Neuronal stem cell (in vitro differentiated cells): ENCODE measurements at regions not wholly inside any gene's neighbourhood (a gene's known extent, or its start where the extent isn't known, plus 50 kb on each side); places are given as distances from the start of the nearest gene placed in this dataset.

Experiments
- DNase-seq: peaks from one replicate; pipeline ENCODE4 v3.0.0-alpha.2; 2013; ENCODE audit warnings: low spot score
- H2AFZ ChIP-seq: one replicate; pipeline ENCODE4 v1.6.1; 2013; ENCODE audit warnings: mild to moderate bottlenecking, low read length, inconsistent platforms
- H2AK5ac ChIP-seq: 2 replicates; pipeline ENCODE4 v1.6.1; 2013; ENCODE audit warnings: low read depth, mild to moderate bottlenecking, inconsistent platforms, low read length, moderate library complexity, mixed read lengths
- H2BK120ac ChIP-seq: 2 replicates; pipeline ENCODE4 v1.6.1; 2013; ENCODE audit warnings: low read depth, mild to moderate bottlenecking, inconsistent platforms, low read length, moderate library complexity, mixed read lengths
- H2BK12ac ChIP-seq: one replicate; pipeline ENCODE4 v1.6.1; 2013; ENCODE audit warnings: low read length, inconsistent platforms
- H2BK15ac ChIP-seq: 2 replicates; pipeline ENCODE4 v1.6.1; 2013; ENCODE audit warnings: mild to moderate bottlenecking, low read length, inconsistent platforms, mixed read lengths
- H2BK5ac ChIP-seq: one replicate; pipeline ENCODE4 v1.6.1; 2013; ENCODE audit warnings: inconsistent platforms, mild to moderate bottlenecking, low read length, moderate library complexity
- H3K14ac ChIP-seq: one replicate; pipeline ENCODE4 v1.6.1; 2013; ENCODE audit warnings: low read length, inconsistent platforms
- H3K18ac ChIP-seq: 2 replicates; pipeline ENCODE4 v1.6.1; 2013; ENCODE audit warnings: low read length, inconsistent platforms
- H3K23ac ChIP-seq: 2 replicates; pipeline ENCODE4 v1.6.1; 2013; ENCODE audit warnings: low read depth, mild to moderate bottlenecking, mixed read lengths, low read length, inconsistent platforms; ENCODE audit not compliant: poor library complexity
- H3K27ac ChIP-seq: replicated peaks from 3 replicates; pipeline ENCODE4 v1.5.1; 2013; ENCODE audit warnings: low read length, inconsistent platforms
- H3K27me3 ChIP-seq, 3 experiments: 2 replicates each; pipeline ENCODE4 v1.6.1; 2013; ENCODE audit warnings: low read length in 3 of 3, mild to moderate bottlenecking in 2 of 3, inconsistent platforms in 1 of 3, low read depth in 1 of 3, mixed read lengths in 1 of 3, moderate library complexity in 1 of 3; ENCODE audit not compliant: control insufficient read depth in 3 of 3, insufficient read depth in 3 of 3
- H3K36me3 ChIP-seq, 2 donors: replicated peaks in 1 of 2; 2 replicates each; pipeline ENCODE4 v1.6.1; 2013; ENCODE audit warnings: low read length in 2 of 2; ENCODE audit not compliant: control insufficient read depth in 2 of 2, insufficient read depth in 2 of 2
- H3K4ac ChIP-seq: 2 replicates; pipeline ENCODE4 v1.6.1; 2013; ENCODE audit warnings: inconsistent platforms, mild to moderate bottlenecking, low read length, moderate library complexity
- H3K4me1 ChIP-seq, 2 donors: 1 replicate in 1 of 2; 2 replicates in 1 of 2; pipeline ENCODE4 v1.6.1; 2013; ENCODE audit warnings: low read length in 2 of 2, low read depth in 1 of 2; ENCODE audit not compliant: control insufficient read depth in 2 of 2, insufficient read depth in 1 of 2
- H3K4me2 ChIP-seq: one replicate; pipeline ENCODE4 v1.6.1; 2013; ENCODE audit warnings: mild to moderate bottlenecking, low read length, inconsistent platforms; ENCODE audit not compliant: insufficient read depth, poor library complexity, severe bottlenecking
- H3K4me3 ChIP-seq, 2 donors: 2 replicates each; pipeline ENCODE4 v1.5.1; 2013; ENCODE audit warnings: low read length in 2 of 2, mild to moderate bottlenecking in 2 of 2, inconsistent platforms in 1 of 2, moderate library complexity in 1 of 2
- H3K79me1 ChIP-seq: one replicate; pipeline ENCODE4 v1.6.1; 2013; ENCODE audit warnings: low read depth, mild to moderate bottlenecking, inconsistent platforms, low read length, moderate library complexity
- H3K9ac ChIP-seq: one replicate; pipeline ENCODE4 v1.6.1; 2013; ENCODE audit warnings: mild to moderate bottlenecking, low read depth, low read length, inconsistent platforms; ENCODE audit not compliant: poor library complexity
- H3K9me3 ChIP-seq, 2 donors: replicated peaks in 1 of 2; 2 replicates each; pipeline versions ENCODE3 to v1.6.1; 2013; ENCODE audit warnings: low read length in 2 of 2, mild to moderate bottlenecking in 2 of 2, inconsistent platforms in 1 of 2, low read depth in 1 of 2, mixed read lengths in 1 of 2, moderate library complexity in 1 of 2; ENCODE audit not compliant: control insufficient read depth in 2 of 2, insufficient read depth in 1 of 2
- H4K8ac ChIP-seq: one replicate; pipeline ENCODE4 v1.6.1; 2013; ENCODE audit warnings: low read depth, mild to moderate bottlenecking, inconsistent platforms, low read length, moderate library complexity
- H4K91ac ChIP-seq: one replicate; pipeline ENCODE4 v1.6.1; 2013; ENCODE audit warnings: low read length, low read depth, mild to moderate bottlenecking, inconsistent platforms; ENCODE audit not compliant: poor library complexity
- WGBS, 2 donors: extraction: QIAGEN DNeasy Blood & Tissue Kit; methylation state at CpG; one replicate each; pipeline ENCODE4 v1.1.7; 2013; ENCODE audit warnings: missing lambda C conversion rate in 2 of 2, mixed read lengths in 1 of 2; ENCODE audit not compliant: insufficient read length in 2 of 2, insufficient replicate concordance in 1 of 2; ENCODE audit errors: extremely low coverage in 2 of 2; 5-methylcytosine and 5-hydroxymethylcytosine counted together

- H3K9ac ChIP-seq, result no peak overlapping the region
- H2BK5ac ChIP-seq, result no peak overlapping the region
- H3K27ac ChIP-seq, result no peak overlapping the region
- no peak overlapping the region for H2AFZ ChIP-seq
- no peak overlapping the region for H3K4ac ChIP-seq
- H4K91ac ChIP-seq, result no peak overlapping the region
- no peaks in the 10 kb centered on the region for H3K9me3 ChIP-seq
- H3K18ac ChIP-seq, result no peak overlapping the region
- H4K8ac ChIP-seq, result no peak overlapping the region
- WGBS, 2 donors, result no CpG with 5 or more reads among the region's 3 CpGs
- DNase-seq, result no peak
- H3K36me3 ChIP-seq, result no peaks in the 10 kb centered on the region
- no peaks in the 10 kb centered on the region for H3K27me3 ChIP-seq
- no peak overlapping the region for H3K23ac ChIP-seq
- no peak overlapping the region for H2AK5ac ChIP-seq
- no peak overlapping the region for H2BK120ac ChIP-seq
- no peak overlapping the region for H2BK15ac ChIP-seq
- no peak overlapping the region for H3K14ac ChIP-seq
- H3K79me1 ChIP-seq, result no peaks in the 10 kb centered on the region
- no peak overlapping the region for H3K4me3 ChIP-seq
- no peak overlapping the region for H3K4me2 ChIP-seq
- no peak overlapping the region for H2BK12ac ChIP-seq
- peaks cover 0 to under 1% of the 10 kb centered on the region in 2 donors for H3K4me1 ChIP-seq
Observed at GRCh38 chr2:5763531-5763930, 71.3 kb downstream of the SOX11 start.

GRCh38 chr2:5764041-5764440 is 71.9 kb downstream of the SOX11 start:
- Histone ChIP-seq H3K18ac (no peak overlapping the region), H3K14ac (no peak overlapping the region), H3K4me1 (peaks cover 0 to 2% of the 10 kb centered on the region in 2 donors), H2BK12ac (no peak overlapping the region), H3K9ac (no peak overlapping the region), H3K79me1 (no peaks in the 10 kb centered on the region), H4K91ac (no peak overlapping the region), H3K4ac (no peak overlapping the region), H3K23ac (no peak overlapping the region), H3K36me3 (no peaks in the 10 kb centered on the region), H4K8ac (no peak overlapping the region), H3K27ac (no peak overlapping the region), H2BK120ac (no peak overlapping the region), H3K27me3 (no peaks in the 10 kb centered on the region), H2AFZ (no peak overlapping the region), H2BK15ac (no peak overlapping the region), H2AK5ac (no peak overlapping the region), H3K4me2 (no peak overlapping the region), H3K9me3 (no peaks in the 10 kb centered on the region), H3K4me3 (no peak overlapping the region), H2BK5ac (no peak overlapping the region)
- WGBS, 2 donors, result no CpG with 5 or more reads among the region's 5 CpGs
- no peak for DNase-seq

GRCh38 chr2:5766056-5766455 is 73.9 kb downstream of the SOX11 start:
- H3K23ac ChIP-seq, result no peak overlapping the region
- H3K36me3 ChIP-seq, result no peaks in the 10 kb centered on the region
- H3K4me1 ChIP-seq, result peaks cover 0 to 2% of the 10 kb centered on the region in 2 donors
- no peak overlapping the region for H2BK12ac ChIP-seq
- no peak overlapping the region for H2AK5ac ChIP-seq
- H3K27me3 ChIP-seq, result no peaks in the 10 kb centered on the region
- no peak overlapping the region for H3K4ac ChIP-seq
- no peaks in the 10 kb centered on the region for H3K9me3 ChIP-seq
- DNase-seq, result no peak
- no peak overlapping the region for H3K18ac ChIP-seq
- H3K4me3 ChIP-seq, result no peak overlapping the region
- H3K27ac ChIP-seq, result no peak overlapping the region
- H3K14ac ChIP-seq, result no peak overlapping the region
- no CpG with 5 or more reads among the region's 2 CpGs for WGBS, 2 donors
- no peak overlapping the region for H3K9ac ChIP-seq
- H4K91ac ChIP-seq, result no peak overlapping the region
- H2AFZ ChIP-seq, result no peak overlapping the region
- H2BK120ac ChIP-seq, result no peak overlapping the region
- H3K4me2 ChIP-seq, result no peak overlapping the region
- no peaks in the 10 kb centered on the region for H3K79me1 ChIP-seq
- no peak overlapping the region for H4K8ac ChIP-seq
- H2BK15ac ChIP-seq, result no peak overlapping the region
- H2BK5ac ChIP-seq, result no peak overlapping the region

- Histone ChIP-seq H2BK15ac (no peak overlapping the region), H4K91ac (no peak overlapping the region), H3K14ac (no peak overlapping the region), H3K4me2 (no peak overlapping the region), H3K4ac (no peak overlapping the region), H3K23ac (no peak overlapping the region), H2AFZ (no peak overlapping the region), H2BK120ac (no peak overlapping the region), H3K9ac (no peak overlapping the region), H3K27ac (no peak overlapping the region), H3K18ac (no peak overlapping the region), H2AK5ac (no peak overlapping the region), H2BK12ac (no peak overlapping the region), H3K36me3 (no peaks in the 10 kb centered on the region), H3K9me3 (no peaks in the 10 kb centered on the region), H3K4me3 (no peak overlapping the region), H3K4me1 (peaks cover 0 to 2% of the 10 kb centered on the region in 2 donors), H4K8ac (no peak overlapping the region), H3K79me1 (no peaks in the 10 kb centered on the region), H3K27me3 (no peaks in the 10 kb centered on the region), H2BK5ac (no peak overlapping the region)
- no peak for DNase-seq
- no CpG with 5 or more reads among the region's 2 CpGs for WGBS, 2 donors
Observed at GRCh38 chr2:5766561-5766960, 74.4 kb downstream of the SOX11 start.
